GM15510 (cell line): ENCODE measurements at regions not wholly inside any gene's neighbourhood (a gene's known extent, or its start where the extent isn't known, plus 50 kb on each side); places are given as distances from the start of the nearest gene placed in this dataset.

Source experiments
- POLR2A ChIP-seq: IDR thresholded peaks from 3 replicates; pipeline ENCODE4 v1.6.1; 2011; ENCODE audit warnings: borderline replicate concordance; ENCODE audit not compliant: insufficient read length; ENCODE audit errors: extremely low read depth

DNA sequence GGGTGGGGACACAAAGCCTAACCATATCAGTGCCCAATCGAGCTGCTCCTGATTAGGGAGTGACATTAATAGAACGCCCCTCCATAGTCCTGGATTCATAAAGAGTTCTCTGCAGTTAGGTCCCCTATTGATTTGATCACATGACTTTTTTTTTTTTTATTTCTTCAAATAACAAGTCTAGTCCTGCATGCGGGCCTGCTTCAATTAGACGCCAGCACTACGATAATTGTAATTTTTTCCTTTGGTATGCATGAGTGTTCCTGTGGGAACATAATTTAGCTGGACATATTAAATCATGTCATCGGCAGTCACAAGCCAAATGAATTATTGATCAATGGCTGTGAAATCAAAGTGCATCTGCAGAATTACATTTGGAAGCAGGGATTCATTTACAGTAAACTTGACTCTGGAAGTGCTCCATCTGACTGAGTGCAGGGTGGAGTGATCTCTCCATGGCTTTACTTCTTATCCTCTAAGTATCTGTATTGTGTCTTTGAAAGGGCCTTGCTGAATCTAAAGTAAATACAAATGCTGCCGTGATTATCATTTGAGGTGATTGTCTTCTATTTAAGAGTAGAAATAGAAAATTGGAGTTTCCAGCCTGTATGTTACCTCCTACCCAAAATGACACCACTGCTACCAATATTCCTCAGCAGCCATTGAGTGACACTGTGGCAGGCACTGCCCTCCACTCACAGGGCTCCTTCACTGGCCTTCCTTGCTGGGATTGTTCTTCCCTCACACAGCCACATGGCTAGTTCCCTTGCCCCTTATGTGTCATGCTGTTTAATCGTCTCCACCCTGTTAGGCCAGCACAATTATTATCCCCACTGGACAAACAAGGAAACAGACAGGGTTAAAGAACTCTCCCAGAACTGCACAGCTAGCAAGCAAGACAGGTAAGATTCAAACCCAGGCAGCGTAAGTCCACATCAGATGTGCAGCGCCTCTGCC lies 337.4 kb upstream of the ID2 start:
- no peak for TF ChIP-seq POLR2A

DNA sequence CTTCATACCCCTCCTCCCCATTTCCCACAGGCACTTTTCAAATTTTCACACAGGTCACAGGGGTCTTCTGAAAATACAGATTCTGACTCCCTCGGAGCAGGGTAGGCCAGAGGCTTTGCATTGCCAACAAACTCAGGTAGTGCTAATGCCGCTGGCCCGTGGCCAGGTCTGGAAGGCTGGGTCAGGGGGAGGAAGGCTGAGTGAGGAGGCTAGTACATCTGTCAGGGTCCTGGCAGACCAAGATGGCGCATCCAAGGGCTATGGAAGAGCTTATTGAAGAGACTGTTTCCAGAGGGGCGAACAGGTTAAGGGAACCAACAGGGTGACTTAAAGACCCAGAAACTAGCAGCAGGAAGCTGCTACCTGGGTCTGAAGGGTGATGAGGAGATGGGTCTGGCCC lies 336.7 kb upstream of the ID2 start:
- TF ChIP-seq POLR2A: no peak

DNA sequence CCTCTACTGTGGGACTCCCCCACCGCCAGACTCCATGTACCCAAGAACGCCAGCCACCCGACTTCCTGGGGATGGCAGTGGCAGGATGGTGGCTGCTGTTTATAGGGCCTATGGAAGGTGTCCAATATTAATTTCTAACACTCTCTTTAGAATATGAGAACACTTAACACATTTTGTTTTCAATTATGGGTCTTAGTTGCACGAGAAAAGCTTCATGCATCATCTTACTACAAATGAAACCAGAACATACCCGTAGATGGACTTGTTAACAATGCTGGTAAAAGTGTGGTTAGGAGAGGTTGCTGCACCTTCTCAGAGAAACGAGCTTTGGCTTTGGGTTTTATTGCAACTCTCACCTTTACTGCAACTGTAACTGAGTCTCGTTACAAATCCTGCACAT lies 335.6 kb upstream of the ID2 start:
- TF ChIP-seq POLR2A: no peak

DNA sequence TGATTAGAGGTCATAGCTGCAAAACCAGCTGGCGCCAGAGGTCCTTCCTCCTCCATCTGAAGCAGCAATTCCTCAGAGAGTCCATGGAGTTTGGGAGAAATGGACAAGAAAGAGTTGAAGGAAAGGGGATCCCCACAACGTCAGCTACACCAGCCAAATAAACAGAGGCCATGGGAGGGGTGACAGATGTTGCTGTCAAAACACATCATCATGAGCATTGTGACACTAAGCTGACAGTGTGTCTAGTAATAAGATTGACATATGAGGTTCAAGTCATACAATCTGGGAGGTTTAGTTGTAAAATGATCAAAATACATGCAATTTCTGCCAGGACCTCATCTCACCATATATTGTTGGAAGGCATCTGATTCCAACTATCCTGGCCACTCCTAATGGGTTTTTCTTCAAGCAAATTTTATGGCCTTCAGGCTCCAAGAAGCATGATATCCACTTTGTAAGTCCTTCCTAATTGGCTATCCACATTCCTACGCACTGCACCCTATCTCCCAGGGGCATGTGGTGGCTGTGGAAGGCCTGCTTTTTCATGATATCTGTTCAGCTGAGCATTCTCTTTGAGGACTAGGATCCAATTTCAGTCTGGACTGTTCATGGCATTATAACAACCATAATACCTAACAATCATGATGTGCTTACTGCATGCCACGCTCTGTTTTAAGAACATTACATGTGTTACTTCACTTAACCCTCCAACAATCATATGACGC lies 335.0 kb upstream of the ID2 start:
- no peak for TF ChIP-seq POLR2A

DNA sequence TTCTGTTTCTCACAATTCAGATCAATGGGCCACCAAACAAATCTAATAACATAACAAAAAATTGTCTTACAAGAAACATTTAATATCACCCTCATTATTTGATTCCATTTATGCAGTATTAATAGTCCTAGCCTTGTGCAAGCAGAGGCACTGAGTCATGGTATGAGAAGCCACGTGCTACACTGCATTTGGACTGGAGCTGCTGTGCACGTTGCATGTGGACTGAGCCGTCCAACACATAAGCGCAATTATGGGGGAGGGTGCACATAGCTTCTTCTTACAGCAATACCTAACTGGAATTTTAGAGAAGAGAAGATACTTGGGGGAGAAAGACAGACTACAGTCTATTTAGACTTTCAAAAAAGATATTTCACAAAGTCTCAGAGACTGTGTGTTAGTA lies 329.6 kb upstream of the ID2 start:
- TF ChIP-seq POLR2A: no peak

DNA sequence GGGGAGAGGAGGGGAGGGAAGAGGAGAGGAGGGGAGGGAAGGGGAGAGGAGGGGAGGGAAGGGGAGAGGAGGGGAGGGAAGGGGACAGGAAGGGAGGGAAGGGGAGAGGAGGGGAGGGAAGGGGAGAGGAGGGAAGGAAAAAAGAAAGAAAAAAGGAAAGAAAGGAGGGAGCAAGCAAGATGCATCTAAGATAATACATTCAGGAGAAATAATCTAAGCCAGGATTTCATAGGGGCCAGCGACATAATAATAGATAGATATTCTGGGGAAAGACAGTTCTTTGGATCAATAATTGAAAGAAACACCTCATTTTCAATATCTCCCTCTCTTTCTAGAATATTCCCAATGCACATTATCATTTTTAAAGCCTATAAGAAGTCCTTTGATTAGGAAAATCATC lies 328.9 kb upstream of the ID2 start:
- no peak for TF ChIP-seq POLR2A

DNA sequence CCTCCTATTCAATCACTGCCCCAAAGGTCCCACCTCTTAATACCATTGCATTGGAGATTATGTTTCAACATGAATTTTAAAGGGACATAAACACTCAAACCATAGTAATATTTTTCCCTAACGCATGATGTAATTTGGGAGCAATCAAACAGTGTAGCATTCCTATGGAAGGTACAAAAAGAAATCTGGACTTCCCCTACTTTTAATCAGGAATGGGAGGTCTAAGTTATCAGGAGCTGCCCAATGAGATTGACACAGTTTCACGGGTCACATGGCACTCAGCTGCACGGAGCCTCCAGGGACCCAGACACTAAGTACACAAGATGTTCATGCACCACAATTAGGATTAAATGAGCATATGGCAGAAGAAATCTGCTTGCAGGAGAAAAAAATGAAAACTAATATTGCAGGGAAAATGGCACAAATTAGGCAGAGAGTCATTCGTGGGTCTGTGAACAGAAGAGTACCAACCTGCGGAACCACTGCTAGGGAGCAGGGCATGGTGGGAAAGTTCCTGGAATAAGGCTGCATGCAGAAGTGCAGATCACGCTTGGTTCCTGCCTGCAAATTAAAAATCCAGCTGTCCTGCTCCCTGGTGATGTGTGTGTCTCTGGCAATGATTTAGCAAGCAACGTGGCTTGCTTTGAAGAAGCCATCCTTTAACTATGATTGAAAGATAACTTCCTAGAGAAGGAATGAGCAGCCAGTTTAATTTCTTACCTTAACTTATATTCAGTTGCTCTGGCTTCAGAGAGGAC lies 326.6 kb upstream of the ID2 start:
- TF ChIP-seq POLR2A: no peak

DNA sequence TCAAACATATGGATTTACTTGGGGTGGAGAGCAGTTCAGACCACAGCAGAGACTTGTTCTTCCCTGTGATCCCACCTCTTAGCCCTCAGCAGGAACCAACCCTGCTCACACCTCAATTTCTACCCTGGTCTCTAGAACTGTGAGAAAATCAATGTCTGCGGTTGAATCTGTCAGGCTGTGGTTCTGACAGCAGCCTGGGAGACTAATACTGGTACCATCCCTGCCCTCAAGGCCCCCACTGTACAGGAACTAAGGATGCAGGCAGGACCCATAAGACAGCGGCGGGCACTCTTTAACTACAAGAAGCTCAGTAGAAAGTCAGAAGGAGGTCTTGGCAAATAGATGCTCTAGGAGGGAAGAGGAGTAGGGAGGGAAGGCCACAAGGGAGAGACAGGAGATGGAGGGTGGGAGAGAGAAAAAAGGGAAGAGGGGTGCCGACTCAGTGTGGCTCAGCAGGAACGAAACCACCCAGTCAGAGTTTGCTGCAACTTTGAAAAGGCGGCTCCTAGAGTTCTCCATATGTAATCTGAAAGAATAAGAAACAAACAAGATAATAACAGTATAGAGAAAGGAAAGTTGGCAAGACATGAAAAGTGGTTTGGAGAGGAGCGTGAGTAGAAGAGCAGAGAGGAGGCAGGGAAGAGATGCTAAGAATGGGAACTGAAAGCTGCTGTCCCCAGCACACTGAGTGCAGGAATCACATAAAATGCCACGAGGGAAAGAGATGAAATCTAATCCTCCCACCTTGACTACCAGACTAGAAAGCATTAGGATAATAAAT lies 323.9 kb upstream of the ID2 start:
- TF ChIP-seq POLR2A: no peak

DNA sequence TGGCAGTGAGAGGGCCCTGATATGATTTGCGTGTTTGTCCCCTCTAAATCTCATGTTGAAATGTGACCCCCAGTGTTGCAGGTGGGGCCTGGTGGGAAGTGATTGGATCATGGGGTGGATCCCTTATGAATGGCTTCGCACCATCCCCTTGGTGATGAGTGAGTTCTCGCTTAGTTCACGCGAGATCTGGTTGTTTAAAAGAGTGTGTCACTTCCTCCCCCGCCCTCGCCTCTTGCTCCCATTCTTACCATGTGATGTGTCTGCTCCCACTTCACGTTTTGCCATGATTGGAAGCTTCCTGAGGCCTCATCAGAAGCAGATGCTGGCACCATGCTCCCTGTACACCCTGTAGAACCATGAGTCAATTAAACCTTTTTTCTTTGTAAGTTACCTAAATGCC lies 319.9 kb upstream of the ID2 start:
- TF ChIP-seq POLR2A: no peak

DNA sequence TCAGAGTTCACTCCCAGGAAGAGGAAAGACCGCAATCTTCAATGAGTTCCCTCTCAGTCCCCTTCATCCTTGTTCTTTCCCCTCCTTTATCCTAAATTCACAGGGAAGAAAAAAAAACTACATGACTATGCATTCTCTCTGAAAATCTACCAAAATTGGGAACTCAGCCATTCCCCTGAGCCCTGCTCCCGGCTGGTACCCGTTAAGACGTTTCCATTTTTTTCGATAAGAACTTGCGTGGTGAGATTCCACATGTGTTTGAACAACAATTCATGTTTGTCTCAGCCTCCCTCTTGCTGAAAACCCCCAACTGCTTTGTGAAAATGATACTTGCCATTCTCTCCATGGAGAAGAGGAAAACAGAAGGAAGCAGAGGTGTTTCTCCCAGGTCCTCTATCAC lies 318.7 kb upstream of the ID2 start:
- no peak for TF ChIP-seq POLR2A

DNA sequence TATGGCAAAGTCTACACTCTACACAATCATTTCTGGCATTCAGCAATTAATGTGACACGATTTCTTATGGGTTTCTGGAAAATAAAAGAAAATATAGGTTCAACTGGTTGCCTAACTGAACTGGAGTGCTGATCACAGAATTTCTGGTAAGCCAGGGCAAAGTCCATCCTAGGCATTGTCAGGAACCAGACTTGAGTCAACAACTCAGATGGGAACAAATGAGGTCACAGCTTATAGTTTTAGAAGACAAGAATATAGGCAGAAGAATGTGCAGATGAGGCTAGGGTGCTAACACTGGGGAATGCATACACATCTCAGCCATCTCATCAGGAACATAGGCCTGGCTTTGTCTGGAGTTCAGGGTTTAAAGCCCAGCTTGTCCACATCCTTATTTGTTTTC lies 317.2 kb upstream of the ID2 start:
- TF ChIP-seq POLR2A: no peak

DNA sequence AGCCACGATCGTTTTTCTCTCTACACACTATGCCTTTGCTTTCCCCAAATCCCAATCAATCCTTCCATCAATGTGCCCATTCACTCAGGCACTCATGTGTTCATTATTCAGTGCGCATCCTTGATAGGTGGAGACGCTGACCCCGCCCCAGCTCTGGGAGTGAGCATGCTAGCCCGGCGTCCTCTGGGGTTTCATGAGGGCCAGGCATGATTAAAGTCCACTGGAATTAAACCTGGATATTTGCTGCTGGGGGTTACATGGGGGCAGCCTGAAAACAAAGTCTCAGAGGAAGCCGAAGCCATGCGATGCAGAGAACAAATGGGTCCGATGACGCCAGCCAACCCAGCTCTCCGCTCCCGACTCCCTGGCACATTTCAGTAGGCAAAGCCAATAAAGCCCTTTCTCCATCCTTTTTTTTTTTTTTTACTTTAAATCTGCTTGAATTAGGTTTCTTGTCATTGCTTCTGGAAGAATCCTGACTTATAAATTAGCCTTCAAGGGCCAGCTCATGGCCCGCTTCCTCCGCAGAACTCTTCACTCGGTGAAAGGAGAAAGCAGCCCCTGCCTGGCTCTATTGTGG lies 316.4 kb upstream of the ID2 start:
- TF ChIP-seq POLR2A: no peak

DNA sequence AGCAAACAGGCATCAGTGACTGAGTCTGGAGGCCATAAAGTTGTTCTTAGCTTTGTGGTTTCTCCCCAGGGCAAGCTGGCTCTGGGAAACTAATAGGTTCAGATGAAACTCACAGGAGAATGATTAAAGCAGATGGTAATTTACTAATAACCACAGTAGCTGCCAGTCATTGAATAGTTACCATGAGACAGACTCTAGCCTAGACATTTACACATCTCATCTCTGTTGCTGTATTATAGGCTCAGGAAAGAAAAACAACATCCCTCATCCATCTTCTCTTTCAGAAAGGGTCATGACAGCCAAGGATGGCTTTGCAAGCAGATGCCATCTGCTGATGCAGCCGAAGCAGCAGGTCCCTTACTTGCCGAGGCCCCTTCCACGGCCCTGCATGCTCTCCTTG lies 314.0 kb upstream of the ID2 start:
- TF ChIP-seq POLR2A: no peak

DNA sequence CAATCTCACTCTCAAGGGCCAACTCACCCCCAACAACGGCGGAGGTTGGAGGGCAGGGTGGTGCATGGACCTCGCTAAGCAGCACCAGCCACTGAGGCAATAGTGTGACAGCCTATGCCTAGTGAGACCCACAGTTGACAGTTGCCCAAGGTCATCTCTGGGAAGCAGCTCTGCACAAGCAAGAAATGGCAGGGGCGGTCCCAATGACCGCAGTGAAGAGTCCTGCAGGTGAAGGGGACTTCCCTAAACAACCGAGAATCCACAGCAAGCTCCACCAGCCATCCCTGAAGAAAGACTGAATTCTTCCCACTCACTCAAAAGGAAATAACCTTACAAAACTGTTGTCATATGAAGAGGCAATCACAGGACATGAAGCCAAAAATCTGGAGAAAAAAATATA lies 313.4 kb upstream of the ID2 start:
- no peak for TF ChIP-seq POLR2A

DNA sequence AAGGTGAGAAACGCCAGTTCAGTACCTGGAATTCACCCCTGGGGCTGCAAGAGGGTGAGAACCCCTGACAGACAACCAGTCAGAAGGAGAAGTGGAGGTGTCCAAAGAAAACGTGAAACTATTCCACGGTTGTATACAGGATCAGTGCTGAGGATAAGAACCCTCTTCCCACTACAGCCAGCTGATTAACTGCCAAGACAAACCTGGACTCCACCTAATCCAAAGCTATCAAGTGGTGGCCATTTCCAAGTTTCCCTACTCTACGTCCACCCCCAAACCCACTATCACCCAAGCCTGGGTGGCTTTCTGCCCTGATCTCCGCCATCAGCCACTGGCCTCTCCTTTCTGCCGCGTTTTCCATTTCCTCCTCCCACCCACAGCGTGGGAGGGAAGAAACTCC lies 312.3 kb upstream of the ID2 start:
- TF ChIP-seq POLR2A: no peak

DNA sequence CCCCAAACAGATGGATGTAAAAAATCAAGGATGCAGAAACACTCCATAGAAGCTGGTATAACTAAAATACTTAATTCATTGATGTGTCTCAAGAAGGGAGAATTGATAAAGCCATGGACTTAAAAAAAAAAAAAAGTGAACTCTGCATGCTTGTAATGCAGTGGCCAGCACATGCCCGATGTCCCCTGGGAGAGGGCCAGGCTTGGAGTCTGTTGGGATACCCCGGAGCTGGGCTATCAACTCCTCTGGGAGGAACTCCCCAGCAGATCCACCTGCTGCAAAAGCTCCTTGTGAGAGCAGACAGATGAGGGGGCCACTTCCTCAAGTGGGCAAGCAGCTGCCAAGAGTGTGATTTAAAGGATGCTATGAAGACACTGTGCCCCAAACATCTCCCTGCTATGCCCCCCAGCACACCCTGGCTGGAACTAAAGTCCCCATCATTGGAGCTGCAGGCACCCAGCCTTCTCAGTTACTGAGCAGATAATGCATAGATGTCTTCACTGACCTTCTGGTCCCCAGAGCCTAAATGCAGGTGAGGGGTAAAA lies 311.5 kb upstream of the ID2 start:
- no peak for TF ChIP-seq POLR2A
